Activated T-cell treated with anti-CD3 and anti-CD28 coated beads, Interleukin-2, amount 50 U/mL, for 1 hour (primary cell): ENCODE measurements at regions not wholly inside any gene's neighbourhood (a gene's known extent, or its start where the extent isn't known, plus 50 kb on each side); places are given as distances from the start of the nearest gene placed in this dataset.
"Not testable (repeated sequence)": the region's sequence is repeated elsewhere in the genome, so short reads cannot be mapped to it uniquely, and the experiment has no call there.

Source experiments
- DNase-seq: peaks from one replicate; pipeline ENCODE4 v3.0.0-alpha.2; 2020

- DNase-seq: no peak
Observed at GRCh38 chr3:20537234-20537633, 351.2 kb upstream of the SGO1 start.

- no peak for DNase-seq
Observed at GRCh38 chr3:20529911-20530310, 343.9 kb upstream of the SGO1 start.

- no peak for DNase-seq
Observed at GRCh38 chr3:20528180-20528770, 342.3 kb upstream of the SGO1 start.

- no peak for DNase-seq
Observed at GRCh38 chr3:20527368-20527767, 341.4 kb upstream of the SGO1 start.

- DNase-seq: no peak
Observed at GRCh38 chr3:20524328-20524727, 338.3 kb upstream of the SGO1 start.

GRCh38 chr3:20523293-20523692 is 337.3 kb upstream of the SGO1 start:
- DNase-seq: no peak

- DNase-seq: not testable (repeated sequence)
Observed at GRCh38 chr3:20517316-20517715, 331.3 kb upstream of the SGO1 start.

GRCh38 chr3:20516311-20516710 is 330.3 kb upstream of the SGO1 start:
- DNase-seq: no peak

GRCh38 chr3:20515834-20516233 is 329.8 kb upstream of the SGO1 start:
- DNase-seq: no peak

- DNase-seq: no peak
Observed at GRCh38 chr3:20511863-20512505, 326.0 kb upstream of the SGO1 start.

GRCh38 chr3:20510396-20510795 is 324.4 kb upstream of the SGO1 start:
- no peak for DNase-seq

- no peak for DNase-seq
Observed at GRCh38 chr3:20503394-20504082, 317.5 kb upstream of the SGO1 start.

- DNase-seq: no peak
Observed at GRCh38 chr3:20490996-20491395, 305.0 kb upstream of the SGO1 start.

GRCh38 chr3:20488151-20488550 is 302.1 kb upstream of the SGO1 start:
- DNase-seq: no peak

GRCh38 chr3:20484126-20484525 is 298.1 kb upstream of the SGO1 start:
- no peak for DNase-seq

GRCh38 chr3:20482350-20482749 is 296.3 kb upstream of the SGO1 start:
- no peak for DNase-seq

GRCh38 chr3:20480786-20481365 is 294.9 kb upstream of the SGO1 start:
- DNase-seq: no peak

GRCh38 chr3:20478436-20478835 is 292.4 kb upstream of the SGO1 start:
- DNase-seq: no peak

GRCh38 chr3:20464237-20464636 is 278.2 kb upstream of the SGO1 start:
- not testable (repeated sequence) for DNase-seq

GRCh38 chr3:20462723-20463122 is 276.7 kb upstream of the SGO1 start:
- no peak for DNase-seq

GRCh38 chr3:20462226-20462625 is 276.2 kb upstream of the SGO1 start:
- no peak for DNase-seq

- DNase-seq: no peak
Observed at GRCh38 chr3:20458994-20459716, 273.1 kb upstream of the SGO1 start.

- DNase-seq: no peak
Observed at GRCh38 chr3:20456511-20456910, 270.5 kb upstream of the SGO1 start.
